Suprapubic skin (tissue), 4 donors: ENCODE measurements at regions not wholly inside any gene's neighbourhood (a gene's known extent, or its start where the extent isn't known, plus 50 kb on each side); places are given as distances from the start of the nearest gene placed in this dataset.

ENCODE experiments used
- DNase-seq, 2 donors: peaks; one replicate each; pipeline ENCODE4 v3.0.0-alpha.2; 2019; ENCODE audit warnings: low spot score in 2 of 2
- H3K27ac ChIP-seq: fragments of 200-600 bp; sonication (generic); one replicate; pipeline ENCODE4 v1.5.1; 2019
- H3K27me3 ChIP-seq: fragments of 200-600 bp; sonication (generic); one replicate; pipeline ENCODE4 v1.5.1; 2019
- H3K36me3 ChIP-seq: fragments of 200-600 bp; sonication (generic); one replicate; pipeline ENCODE4 v1.5.1; 2019
- H3K4me1 ChIP-seq: fragments of 200-600 bp; sonication (generic); one replicate; pipeline ENCODE4 v1.5.1; 2019
- H3K4me3 ChIP-seq: fragments of 200-600 bp; sonication (generic); one replicate; pipeline ENCODE4 v1.5.1; 2019; ENCODE audit warnings: mild to moderate bottlenecking
- H3K9me3 ChIP-seq: fragments of 200-600 bp; sonication (generic); one replicate; pipeline ENCODE4 v1.5.1; 2019
- EP300 ChIP-seq: sonication (generic); formaldehyde crosslinking; IDR thresholded peaks from one replicate; pipeline ENCODE4 v1.6.1; 2017; ENCODE audit warnings: antibody characterized with exemption
- POLR2A ChIP-seq, 2 donors: fragments of 450-650 bp; IDR thresholded peaks; one replicate each; pipeline ENCODE4 v1.6.1; 2017; ENCODE audit warnings: antibody characterized with exemption in 2 of 2, mild to moderate bottlenecking in 2 of 2, moderate library complexity in 2 of 2
- POLR2AphosphoS5 ChIP-seq, 3 donors: sonication (generic); formaldehyde crosslinking; IDR thresholded peaks; one replicate each; pipeline ENCODE4 v1.6.1; 2017; ENCODE audit warnings: antibody characterized with exemption in 3 of 3
- WGBS: methylation state at CpG from one replicate; pipeline ENCODE4 v1.1.5; 2018; 5-methylcytosine and 5-hydroxymethylcytosine counted together
- TF ChIP-seq, protein P1 (sequence below), 2 donors: fragments of 200-600 bp in 1 of 2; fragments of 450-650 bp in 1 of 2; sonication (generic) in 1 of 2; IDR thresholded peaks; one replicate each; pipeline ENCODE4 v1.5.1; 2016 to 2019; ENCODE audit warnings: antibody characterized with exemption in 2 of 2, mild to moderate bottlenecking in 1 of 2, moderate library complexity in 1 of 2

DNA sequence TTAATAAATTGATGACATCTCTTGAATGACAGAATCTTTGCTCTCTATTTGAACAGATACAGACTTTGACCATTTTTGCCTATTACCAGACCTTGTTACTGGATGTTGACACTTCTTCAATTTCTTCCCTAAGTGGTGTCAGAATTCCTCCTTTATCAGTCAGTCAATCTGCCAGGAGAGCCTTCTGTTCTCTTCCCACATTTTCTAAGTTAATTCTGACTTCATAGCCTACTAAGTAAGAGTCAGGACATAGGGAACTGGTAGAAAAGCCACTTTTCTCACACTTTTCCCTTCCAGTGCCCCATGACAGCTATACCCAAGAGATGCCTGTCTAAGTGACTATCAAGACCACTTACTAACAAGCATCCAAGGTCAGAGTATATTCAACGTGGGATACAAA lies 1187.5 kb upstream of the NXPH2 start:
- Histone ChIP-seq H3K4me3 (no peak overlapping the region), H3K27me3 (no peaks in the 10 kb centered on the region), H3K27ac (no peak overlapping the region), H3K36me3 (no peaks in the 10 kb centered on the region), H3K9me3 (no peaks in the 10 kb centered on the region), H3K4me1 (no peaks in the 10 kb centered on the region)
- TF ChIP-seq, protein P1, sequence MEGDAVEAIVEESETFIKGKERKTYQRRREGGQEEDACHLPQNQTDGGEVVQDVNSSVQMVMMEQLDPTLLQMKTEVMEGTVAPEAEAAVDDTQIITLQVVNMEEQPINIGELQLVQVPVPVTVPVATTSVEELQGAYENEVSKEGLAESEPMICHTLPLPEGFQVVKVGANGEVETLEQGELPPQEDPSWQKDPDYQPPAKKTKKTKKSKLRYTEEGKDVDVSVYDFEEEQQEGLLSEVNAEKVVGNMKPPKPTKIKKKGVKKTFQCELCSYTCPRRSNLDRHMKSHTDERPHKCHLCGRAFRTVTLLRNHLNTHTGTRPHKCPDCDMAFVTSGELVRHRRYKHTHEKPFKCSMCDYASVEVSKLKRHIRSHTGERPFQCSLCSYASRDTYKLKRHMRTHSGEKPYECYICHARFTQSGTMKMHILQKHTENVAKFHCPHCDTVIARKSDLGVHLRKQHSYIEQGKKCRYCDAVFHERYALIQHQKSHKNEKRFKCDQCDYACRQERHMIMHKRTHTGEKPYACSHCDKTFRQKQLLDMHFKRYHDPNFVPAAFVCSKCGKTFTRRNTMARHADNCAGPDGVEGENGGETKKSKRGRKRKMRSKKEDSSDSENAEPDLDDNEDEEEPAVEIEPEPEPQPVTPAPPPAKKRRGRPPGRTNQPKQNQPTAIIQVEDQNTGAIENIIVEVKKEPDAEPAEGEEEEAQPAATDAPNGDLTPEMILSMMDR (IDR thresholded peaks at IDR 0.05): no peak
- TF ChIP-seq POLR2AphosphoS5 (IDR thresholded peaks at IDR 0.05) (no peak), POLR2A (IDR thresholded peaks at IDR 0.05) (no peak), EP300 (no peak)
- WGBS: 73% methylated on average over 1 of the region's 1 CpG
- DNase-seq: no peak

DNA sequence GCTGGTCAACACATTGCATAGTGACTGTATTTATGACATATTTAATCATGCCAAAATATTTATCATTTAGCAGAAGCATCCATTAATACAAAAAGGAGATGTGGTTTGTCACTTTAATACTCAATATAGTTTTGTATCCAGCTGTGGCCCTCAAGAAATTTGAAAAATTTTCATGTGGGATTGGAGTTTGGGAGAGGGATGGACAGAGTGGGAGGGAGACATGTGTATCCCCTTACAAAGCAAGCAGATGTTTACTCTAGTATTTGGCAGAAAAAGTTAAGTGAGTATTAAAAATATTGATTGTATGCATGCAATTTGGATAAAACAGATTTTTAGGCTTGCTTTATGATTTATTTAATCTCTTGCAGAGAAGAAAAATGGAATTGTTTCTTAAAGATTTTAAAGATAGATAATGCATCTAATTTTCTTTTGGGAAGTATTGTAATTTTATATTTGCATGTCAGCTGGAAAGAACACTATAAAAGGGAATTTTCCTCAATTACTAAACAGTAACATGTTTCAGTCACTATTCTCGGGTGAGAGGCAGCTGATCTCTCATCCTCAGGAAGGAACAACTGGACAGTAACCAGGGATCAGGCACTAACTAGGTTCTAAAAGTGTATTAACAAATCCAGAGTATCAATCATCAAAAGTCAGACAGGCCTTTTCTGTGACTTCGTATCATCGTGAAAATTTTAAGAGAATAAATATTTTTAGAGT lies 1184.7 kb upstream of the NXPH2 start:
- Histone ChIP-seq H3K27me3 (no peaks in the 10 kb centered on the region), H3K9me3 (no peaks in the 10 kb centered on the region), H3K4me3 (no peak overlapping the region), H3K4me1 (no peaks in the 10 kb centered on the region), H3K27ac (no peak overlapping the region), H3K36me3 (no peaks in the 10 kb centered on the region)
- 35% methylated on average over 3 of the region's 3 CpGs for WGBS
- TF ChIP-seq, protein P1 (IDR thresholded peaks at IDR 0.05): no peak
- TF ChIP-seq POLR2AphosphoS5 (IDR thresholded peaks at IDR 0.05) (no peak), EP300 (no peak), POLR2A (IDR thresholded peaks at IDR 0.05) (no peak)
- no peak for DNase-seq

DNA sequence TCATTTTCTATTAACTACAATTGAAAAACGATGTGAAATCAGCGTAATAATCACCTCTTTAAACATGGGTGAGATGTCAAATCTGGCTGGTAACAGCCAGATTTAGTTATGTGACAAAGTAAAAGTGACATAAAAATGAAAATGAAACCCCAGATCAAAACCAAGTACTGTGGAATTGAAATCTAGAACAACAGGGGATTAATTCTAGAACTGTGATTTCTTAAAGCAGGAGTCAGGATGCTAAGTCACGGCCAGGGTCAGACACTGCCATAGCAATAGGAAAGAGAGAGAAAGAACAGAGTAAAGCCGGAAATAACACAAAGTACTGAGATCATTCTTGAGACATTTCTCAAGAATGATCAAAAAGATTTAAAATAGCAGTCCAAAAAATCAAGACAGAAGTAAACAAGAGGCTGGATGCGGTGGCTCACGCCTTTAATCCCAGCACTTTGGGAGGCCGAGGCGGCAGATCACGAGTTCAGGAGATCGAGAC lies 1183.7 kb upstream of the NXPH2 start:
- Histone ChIP-seq H3K27me3 (no peaks in the 10 kb centered on the region), H3K4me3 (no peak overlapping the region), H3K4me1 (no peaks in the 10 kb centered on the region), H3K9me3 (no peaks in the 10 kb centered on the region), H3K36me3 (no peaks in the 10 kb centered on the region), H3K27ac (no peak overlapping the region)
- 70% methylated on average over 10 of the region's 10 CpGs for WGBS
- TF ChIP-seq POLR2A (IDR thresholded peaks at IDR 0.05) (no peak), POLR2AphosphoS5 (IDR thresholded peaks at IDR 0.05) (no peak), EP300 (no peak)
- TF ChIP-seq, protein P1 (IDR thresholded peaks at IDR 0.05): no peak
- DNase-seq: no peak

DNA sequence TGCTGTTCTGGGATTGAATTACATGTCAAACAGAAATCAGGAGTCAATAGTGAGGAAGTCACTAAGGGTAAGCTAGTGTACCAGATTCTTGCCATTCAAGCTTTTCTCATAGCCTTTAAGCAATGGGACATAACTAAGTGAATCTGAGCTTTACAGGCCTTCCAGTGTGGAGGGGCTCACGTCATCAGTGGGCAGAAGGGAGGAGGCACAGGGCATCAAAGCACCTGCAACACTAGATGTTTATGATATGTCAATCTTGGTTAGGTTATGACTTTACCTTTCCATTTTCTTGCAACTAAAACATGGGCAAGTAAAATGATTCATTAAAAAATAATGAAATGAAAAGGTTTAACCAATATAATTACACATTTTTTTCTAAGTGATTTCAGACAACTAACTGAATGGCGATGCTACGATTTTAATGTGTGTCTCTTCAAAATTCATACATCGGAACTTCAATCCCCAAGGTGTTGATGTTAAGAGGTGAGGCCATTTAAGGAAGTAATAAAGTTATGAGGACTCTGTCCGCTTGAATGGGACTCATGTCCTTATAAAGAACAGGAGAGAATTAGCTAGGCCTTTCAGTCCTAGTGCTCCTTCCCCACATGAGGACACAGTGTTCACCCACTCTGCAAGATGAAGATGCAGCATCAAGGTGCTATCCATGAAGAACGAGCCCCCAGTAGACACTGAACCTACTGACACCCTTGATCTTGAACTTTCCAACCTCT lies 1169.2 kb upstream of the NXPH2 start:
- no peaks in the 10 kb centered on the region for H3K4me1 ChIP-seq
- TF ChIP-seq, protein P1 (IDR thresholded peaks at IDR 0.05): no peak
- TF ChIP-seq POLR2A (IDR thresholded peaks at IDR 0.05) (no peak), POLR2AphosphoS5 (IDR thresholded peaks at IDR 0.05) (no peak), EP300 (no peak)
- H3K36me3 ChIP-seq: no peaks in the 10 kb centered on the region
- H3K9me3 ChIP-seq: peaks cover 6% of the 10 kb centered on the region
- H3K4me3 ChIP-seq: no peak overlapping the region
- H3K27ac ChIP-seq: no peak overlapping the region
- DNase-seq: no peak
- 92% methylated on average over 6 of the region's 6 CpGs for WGBS
- no peaks in the 10 kb centered on the region for H3K27me3 ChIP-seq

DNA sequence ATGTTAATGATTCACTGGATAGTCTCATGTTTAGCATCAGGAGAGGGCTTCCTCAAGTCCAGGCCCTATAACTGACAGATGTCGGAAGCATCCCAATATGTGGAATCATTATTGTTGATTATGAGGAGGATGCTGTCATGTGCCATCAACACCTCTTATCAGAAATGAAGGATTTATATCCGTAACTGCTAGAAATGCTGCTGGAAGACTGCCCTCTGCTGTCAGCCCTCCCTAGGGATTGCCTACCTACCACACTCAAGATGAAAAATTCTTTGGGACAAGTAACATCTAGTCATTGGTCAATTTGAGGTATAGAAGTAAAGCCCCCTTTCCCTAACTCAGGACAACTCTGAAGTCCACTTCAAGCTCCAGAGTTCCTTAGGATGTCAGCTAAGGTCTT lies 1166.5 kb upstream of the NXPH2 start:
- Histone ChIP-seq H3K27ac (no peak overlapping the region), H3K4me1 (no peaks in the 10 kb centered on the region), H3K4me3 (no peak overlapping the region), H3K9me3 (peaks cover 6% of the 10 kb centered on the region), H3K27me3 (no peaks in the 10 kb centered on the region), H3K36me3 (no peaks in the 10 kb centered on the region)
- DNase-seq: no peak
- 85% methylated on average over 2 of the region's 2 CpGs for WGBS
- TF ChIP-seq, protein P1 (IDR thresholded peaks at IDR 0.05): no peak
- TF ChIP-seq EP300 (no peak), POLR2A (IDR thresholded peaks at IDR 0.05) (no peak), POLR2AphosphoS5 (IDR thresholded peaks at IDR 0.05) (no peak)
